CD14-positive monocyte (primary cell): ENCODE measurements at regions not wholly inside any gene's neighbourhood (a gene's known extent, or its start where the extent isn't known, plus 50 kb on each side); places are given as distances from the start of the nearest gene placed in this dataset.

Experiments used
- DNase-seq, 3 donors: peaks; one replicate each; pipeline ENCODE4 v3.0.0-alpha.2; 2011 to 2022
- H2AFZ ChIP-seq: 2 replicates; pipeline ENCODE4 v1.6.0; 2012; ENCODE audit warnings: mild to moderate bottlenecking, low read depth, low read length, inconsistent platforms; ENCODE audit not compliant: insufficient read depth, poor library complexity, severe bottlenecking
- H3K27ac ChIP-seq, 2 donors: 1 replicate in 1 of 2; 2 replicates in 1 of 2; pipeline ENCODE4 v1.5.1; 2012 to 2013; ENCODE audit warnings: low read length in 2 of 2, control low read depth in 1 of 2, inconsistent platforms in 1 of 2, low read depth in 1 of 2, mild to moderate bottlenecking in 1 of 2
- H3K27me3 ChIP-seq, 2 donors: one replicate each; pipeline versions ENCODE4 v1.6.0 to v1.6.1; 2011 to 2013; ENCODE audit warnings: low read length in 2 of 2; ENCODE audit not compliant: control insufficient read depth in 2 of 2, insufficient read depth in 2 of 2
- H3K36me3 ChIP-seq, 2 donors: replicated peaks in 1 of 2; 1 replicate in 1 of 2; 2 replicates in 1 of 2; pipeline versions ENCODE4 v1.5.1 to v1.6.1; 2012 to 2013; ENCODE audit warnings: low read length in 2 of 2, control low read depth in 1 of 2, inconsistent platforms in 1 of 2, mild to moderate bottlenecking in 1 of 2; ENCODE audit not compliant: insufficient read depth in 2 of 2, control insufficient read depth in 1 of 2
- H3K4me1 ChIP-seq, 2 donors: 1 replicate in 1 of 2; 2 replicates in 1 of 2; pipeline versions ENCODE4 v1.5.1 to v1.6.1; 2012 to 2013; ENCODE audit warnings: low read length in 2 of 2, control low read depth in 1 of 2, inconsistent platforms in 1 of 2, mild to moderate bottlenecking in 1 of 2, moderate library complexity in 1 of 2; ENCODE audit not compliant: insufficient read depth in 2 of 2, control insufficient read depth in 1 of 2
- H3K4me2 ChIP-seq: replicated peaks from 2 replicates; pipeline ENCODE3; 2012; ENCODE audit warnings: low read length, moderate library complexity, mild to moderate bottlenecking; ENCODE audit not compliant: poor library complexity, severe bottlenecking; ENCODE audit errors: extremely low read depth
- H3K4me3 ChIP-seq, 3 experiments: fragments of 200-600 bp in 1 of 3; sonication (generic) in 1 of 3; replicated peaks in 1 of 3; 1 replicate in 2 of 3; 2 replicates in 1 of 3; pipeline ENCODE4 v1.5.1; 2011 to 2013; ENCODE audit warnings: low read length in 3 of 3, mild to moderate bottlenecking in 3 of 3, control low read depth in 2 of 3, low read depth in 2 of 3, inconsistent platforms in 1 of 3, moderate library complexity in 1 of 3
- H3K79me2 ChIP-seq: 2 replicates; pipeline ENCODE4 v1.6.0; 2012; ENCODE audit warnings: mild to moderate bottlenecking, control low read depth, inconsistent platforms, low read length, moderate library complexity; ENCODE audit not compliant: insufficient read depth
- H3K9ac ChIP-seq: 2 replicates; pipeline ENCODE4 v1.6.0; 2017; ENCODE audit warnings: low read length, mild to moderate bottlenecking; ENCODE audit not compliant: insufficient read depth, poor library complexity, severe bottlenecking
- H3K9me3 ChIP-seq, 2 donors: replicated peaks in 1 of 2; 1 replicate in 1 of 2; 2 replicates in 1 of 2; pipeline versions ENCODE4 v1.5.1 to v1.6.1; 2012 to 2013; ENCODE audit warnings: low read length in 2 of 2, control low read depth in 1 of 2; ENCODE audit not compliant: control insufficient read depth in 1 of 2, insufficient read depth in 1 of 2
- H4K20me1 ChIP-seq: 2 replicates; pipeline ENCODE4 v1.6.0; 2012; ENCODE audit warnings: mild to moderate bottlenecking, low read length, control low read depth, moderate library complexity; ENCODE audit not compliant: insufficient read depth
- H3K27ac Mint-ChIP-seq, 7 donors: one replicate each; pipeline ENCODE4 v1.8.0; 2020; ENCODE audit warnings: mild to moderate bottlenecking in 7 of 7, mixed read lengths in 7 of 7, moderate library complexity in 6 of 7, inconsistent platforms in 2 of 7
- H3K27me3 Mint-ChIP-seq, 3 donors: one replicate each; pipeline ENCODE4 v1.8.0; 2021 to 2022; ENCODE audit warnings: low read depth in 3 of 3, mild to moderate bottlenecking in 3 of 3, mixed read lengths in 3 of 3, moderate library complexity in 3 of 3, inconsistent platforms in 1 of 3
- H3K36me3 Mint-ChIP-seq, 2 donors: one replicate each; pipeline ENCODE4 v1.8.0; 2020; ENCODE audit warnings: mixed read lengths in 2 of 2, inconsistent platforms in 1 of 2, mild to moderate bottlenecking in 1 of 2
- H3K4me1 Mint-ChIP-seq: one replicate; pipeline ENCODE4 v1.8.0; 2020; ENCODE audit warnings: mild to moderate bottlenecking, mixed read lengths
- H3K4me3 Mint-ChIP-seq, 2 donors: one replicate each; pipeline ENCODE4 v1.8.0; 2020; ENCODE audit warnings: mild to moderate bottlenecking in 2 of 2, mixed read lengths in 2 of 2, moderate library complexity in 1 of 2
- H3K9me3 Mint-ChIP-seq, 7 donors: one replicate each; pipeline ENCODE4 v1.8.0; 2020 to 2022; ENCODE audit warnings: mixed read lengths in 7 of 7, mild to moderate bottlenecking in 6 of 7, moderate library complexity in 6 of 7, inconsistent platforms in 2 of 7
- WGBS: methylation state at CpG from one replicate; pipeline ENCODE4 v1.1.5; 2013; ENCODE audit warnings: missing lambda C conversion rate; ENCODE audit not compliant: insufficient coverage; 5-methylcytosine and 5-hydroxymethylcytosine counted together
- intact Hi-C, 2 donors: fragments of 100-400 bp; cut with micrococcal nuclease; formaldehyde crosslinking; loops; one replicate each; pipeline versions ENCODE4 v1.15.0 to v1.15.1; 2023
- TF ChIP-seq, protein P1 (sequence below): fragments of 200-600 bp; IDR thresholded peaks from one replicate; pipeline ENCODE4 v1.8.0; 2022; ENCODE audit warnings: antibody characterized with exemption, mild to moderate bottlenecking

DNA sequence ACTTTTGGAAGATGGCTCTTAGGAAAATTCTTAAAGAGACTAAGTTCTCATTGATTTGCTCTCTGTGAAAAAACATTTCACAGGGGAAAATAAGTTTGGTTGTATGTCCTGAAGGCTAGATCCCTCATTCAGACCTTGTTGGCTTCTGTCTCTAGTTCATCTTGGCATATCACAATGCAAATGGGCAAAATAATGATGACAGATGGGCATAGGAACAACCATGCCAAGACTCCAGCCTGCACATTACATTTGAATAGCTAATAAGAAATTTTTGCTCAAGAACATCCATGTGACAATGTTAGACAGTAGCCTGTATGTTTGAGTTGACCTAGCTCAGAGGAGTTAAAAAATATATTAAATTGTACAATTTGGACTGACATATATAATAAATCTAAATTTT is 292.9 kb downstream of the PLA2G4A start:
- TF ChIP-seq, protein P1, sequence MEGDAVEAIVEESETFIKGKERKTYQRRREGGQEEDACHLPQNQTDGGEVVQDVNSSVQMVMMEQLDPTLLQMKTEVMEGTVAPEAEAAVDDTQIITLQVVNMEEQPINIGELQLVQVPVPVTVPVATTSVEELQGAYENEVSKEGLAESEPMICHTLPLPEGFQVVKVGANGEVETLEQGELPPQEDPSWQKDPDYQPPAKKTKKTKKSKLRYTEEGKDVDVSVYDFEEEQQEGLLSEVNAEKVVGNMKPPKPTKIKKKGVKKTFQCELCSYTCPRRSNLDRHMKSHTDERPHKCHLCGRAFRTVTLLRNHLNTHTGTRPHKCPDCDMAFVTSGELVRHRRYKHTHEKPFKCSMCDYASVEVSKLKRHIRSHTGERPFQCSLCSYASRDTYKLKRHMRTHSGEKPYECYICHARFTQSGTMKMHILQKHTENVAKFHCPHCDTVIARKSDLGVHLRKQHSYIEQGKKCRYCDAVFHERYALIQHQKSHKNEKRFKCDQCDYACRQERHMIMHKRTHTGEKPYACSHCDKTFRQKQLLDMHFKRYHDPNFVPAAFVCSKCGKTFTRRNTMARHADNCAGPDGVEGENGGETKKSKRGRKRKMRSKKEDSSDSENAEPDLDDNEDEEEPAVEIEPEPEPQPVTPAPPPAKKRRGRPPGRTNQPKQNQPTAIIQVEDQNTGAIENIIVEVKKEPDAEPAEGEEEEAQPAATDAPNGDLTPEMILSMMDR = no peak
- Histone ChIP-seq H2AFZ (no peak overlapping the region), H3K27me3 (no peaks in the 10 kb centered on the region), H4K20me1 (no peaks in the 10 kb centered on the region), H3K27ac (no peak overlapping the region), H3K4me2 (no peak overlapping the region), H3K36me3 (no peaks in the 10 kb centered on the region), H3K79me2 (no peaks in the 10 kb centered on the region), H3K9ac (no peak overlapping the region), H3K4me3 (no peak overlapping the region), H3K4me1 (no peaks in the 10 kb centered on the region), H3K9me3 (peaks cover 3 to 7% of the 10 kb centered on the region in 2 donors)
- Mint-ChIP-seq H3K4me3 (no peak overlapping the region), H3K9me3 (peaks cover 0 to 8% (median 2%) of the 10 kb centered on the region in 7 donors), H3K27ac (no peak overlapping the region), H3K4me1 (peaks cover 3% of the 10 kb centered on the region), H3K36me3 (no peaks in the 10 kb centered on the region), H3K27me3 (no peaks in the 10 kb centered on the region)
- intact Hi-C loops = no loop called here
- DNase-seq = no peak

DNA sequence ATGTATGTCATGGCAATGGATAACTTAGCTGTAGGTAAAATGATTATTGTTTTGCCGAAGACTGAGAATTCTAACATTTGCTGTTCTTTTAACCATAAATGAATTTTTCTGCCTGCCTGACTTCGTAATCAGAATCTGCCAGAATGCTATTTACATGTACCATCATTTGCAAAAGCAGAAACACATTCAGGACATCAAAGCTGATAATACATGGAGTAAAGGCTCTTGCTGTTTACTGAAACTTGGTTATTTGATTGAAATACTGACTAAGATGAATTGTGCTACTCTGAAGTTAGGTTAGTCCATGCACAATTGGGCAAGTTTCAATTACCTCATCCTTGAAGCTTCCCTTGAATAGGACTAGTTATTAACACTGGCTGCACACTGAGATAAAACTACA is 293.8 kb downstream of the PLA2G4A start:
- Histone ChIP-seq H3K27me3 (no peaks in the 10 kb centered on the region), H3K27ac (no peak overlapping the region), H3K4me3 (no peak overlapping the region), H3K9me3 (peaks cover 3 to 7% of the 10 kb centered on the region in 2 donors), H3K36me3 (no peaks in the 10 kb centered on the region), H2AFZ (no peak overlapping the region), H4K20me1 (no peaks in the 10 kb centered on the region), H3K9ac (no peak overlapping the region), H3K4me2 (no peak overlapping the region), H3K79me2 (no peaks in the 10 kb centered on the region), H3K4me1 (no peaks in the 10 kb centered on the region)
- Mint-ChIP-seq H3K4me1 (peaks cover 3% of the 10 kb centered on the region), H3K4me3 (no peak overlapping the region), H3K27ac (no peak overlapping the region), H3K36me3 (no peaks in the 10 kb centered on the region), H3K27me3 (no peaks in the 10 kb centered on the region), H3K9me3 (peaks cover 0 to 8% (median 2%) of the 10 kb centered on the region in 7 donors)
- intact Hi-C loops = no loop called here
- no CpG with 5 or more reads among the region's 2 CpGs for WGBS
- no peak for DNase-seq
- TF ChIP-seq, protein P1 = no peak
